ENCODE measurements at regions not wholly inside any gene's neighbourhood (a gene's known extent, or its start where the extent isn't known, plus 50 kb on each side); places are given as distances from the start of the nearest gene placed in this dataset.

DNA sequence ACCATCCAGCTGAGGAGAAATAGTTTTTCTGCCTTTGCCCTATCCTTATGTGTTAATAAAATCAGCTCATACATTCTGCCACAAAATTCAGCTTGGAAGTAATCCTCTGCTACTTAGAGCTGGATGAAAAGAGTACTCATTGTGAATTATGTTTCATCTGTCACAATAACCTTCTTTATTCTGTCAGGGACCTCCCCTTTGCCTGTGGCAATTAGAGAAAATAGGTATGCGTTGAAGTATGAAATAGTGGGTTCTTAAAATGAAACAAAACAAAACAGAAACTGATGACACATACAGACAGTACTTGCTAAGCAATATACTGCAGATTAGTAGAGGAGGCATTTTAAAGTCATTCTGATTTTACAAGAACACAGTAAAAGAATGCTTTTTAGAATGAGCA is 578.5 kb downstream of the USP25 start:
- DNase-seq (ENCODE audit: low spot score), result no peak

DNA sequence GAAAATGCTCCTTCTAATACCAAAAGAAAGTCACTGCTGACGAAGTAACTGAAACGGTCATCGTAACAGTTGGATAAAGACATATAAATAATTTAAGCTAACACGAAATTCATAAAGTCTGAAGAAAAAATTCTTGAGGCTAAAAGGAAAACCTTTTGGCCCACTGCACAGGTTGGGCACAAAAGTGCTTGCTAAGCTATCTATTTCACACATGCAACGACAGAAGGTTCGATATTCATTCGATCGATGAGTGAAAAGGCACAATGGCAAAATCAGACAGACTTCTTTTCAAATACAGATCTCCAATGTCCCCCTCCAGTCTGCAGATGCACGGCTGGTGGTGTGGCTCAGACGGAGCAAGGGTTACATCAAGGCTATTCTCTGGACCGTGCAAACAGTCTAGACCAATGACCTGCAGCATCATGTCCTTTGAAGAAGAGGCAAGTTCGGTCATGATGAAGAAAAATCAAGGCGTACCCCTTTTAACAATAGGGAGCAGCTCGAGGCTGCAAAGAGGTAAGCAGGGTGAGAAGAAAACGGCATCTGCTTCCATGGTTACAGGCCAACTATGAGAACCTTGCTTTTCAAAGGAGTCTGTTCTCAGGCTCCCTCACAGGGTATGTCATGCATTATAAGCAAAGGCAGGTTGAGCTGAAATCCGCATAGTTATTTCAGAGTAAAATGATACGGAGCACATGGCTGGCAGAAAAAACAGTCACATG is 579.6 kb downstream of the USP25 start:
- no peak for DNase-seq (ENCODE audit: low spot score)

DNA sequence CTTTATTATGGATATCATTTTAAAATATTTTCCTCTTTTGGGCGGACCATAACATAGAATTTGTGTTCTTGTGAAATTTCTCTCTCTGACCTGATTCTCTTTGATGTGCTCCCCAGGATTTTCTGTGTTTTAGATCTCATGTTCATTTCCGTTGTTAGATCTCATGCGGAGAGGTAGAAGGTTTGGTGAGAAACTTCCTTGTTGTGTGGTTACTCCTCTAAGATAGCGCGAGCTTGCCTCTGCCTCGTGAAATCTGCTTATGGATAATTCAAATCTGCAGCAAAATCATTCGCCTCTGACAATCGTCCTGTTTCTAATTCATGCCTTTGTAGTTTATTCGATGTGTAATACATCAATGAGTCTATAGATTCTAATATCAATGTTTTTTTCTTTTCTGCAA is 580.4 kb downstream of the USP25 start:
- no peak for DNase-seq (ENCODE audit: low spot score)

DNA sequence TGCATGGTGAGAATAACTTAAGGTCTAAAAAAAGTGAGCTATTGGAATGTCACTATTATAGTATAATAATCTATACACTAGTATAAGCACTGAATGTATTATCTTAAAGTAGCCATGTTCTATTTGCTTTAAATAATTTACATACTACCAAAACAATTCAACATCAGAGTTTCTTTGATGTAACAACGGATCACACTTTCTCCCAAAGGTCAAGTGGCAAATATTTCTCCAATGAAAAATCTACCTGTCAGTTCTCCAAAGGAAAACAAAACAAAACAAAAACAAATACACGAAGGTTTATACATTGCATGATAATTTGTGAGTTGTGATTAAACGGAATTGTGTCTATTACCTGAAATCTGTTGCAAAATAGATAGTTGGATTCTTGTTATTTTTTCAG is 581.4 kb downstream of the USP25 start:
- DNase-seq (ENCODE audit: low spot score), result no peak

DNA sequence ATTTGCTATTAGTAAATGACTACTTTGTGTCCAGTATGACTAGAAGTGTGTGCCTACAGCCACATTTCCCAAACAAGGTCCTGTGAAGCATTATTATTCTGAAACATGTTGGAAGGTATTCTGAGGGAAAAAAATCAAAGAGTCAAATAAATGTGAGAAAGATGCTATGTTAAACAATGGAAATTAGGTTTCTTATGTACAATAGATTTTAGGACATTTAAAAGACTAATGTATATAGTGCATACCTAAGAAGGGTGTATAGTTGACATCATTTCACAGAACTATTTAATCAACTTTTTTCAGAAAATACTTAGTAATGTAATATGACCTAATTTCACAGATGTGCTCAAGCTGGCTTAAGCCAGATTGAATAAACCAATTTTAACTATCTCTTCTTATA is 582.5 kb downstream of the USP25 start:
- no peak for DNase-seq (ENCODE audit: low spot score)

DNA sequence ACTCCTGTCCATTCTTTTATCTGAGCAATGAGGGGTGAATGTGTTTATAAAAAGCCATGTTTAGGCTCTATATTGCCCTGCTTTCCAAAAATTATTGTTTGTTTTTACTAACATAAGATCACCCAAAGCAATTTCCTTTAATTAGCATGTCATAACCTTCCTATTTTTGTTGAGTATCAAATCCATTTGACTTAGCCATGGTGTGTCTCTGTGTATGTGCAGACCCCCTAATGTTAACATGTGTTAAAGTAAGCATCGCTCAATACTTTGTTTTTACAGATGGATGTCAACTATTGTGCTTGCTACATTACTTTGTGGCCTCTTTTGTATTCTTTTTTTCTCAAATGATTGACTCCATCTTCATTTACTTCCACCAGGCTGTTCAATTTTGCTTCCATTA is 585.4 kb downstream of the USP25 start:
- no peak for DNase-seq (ENCODE audit: low spot score)

DNA sequence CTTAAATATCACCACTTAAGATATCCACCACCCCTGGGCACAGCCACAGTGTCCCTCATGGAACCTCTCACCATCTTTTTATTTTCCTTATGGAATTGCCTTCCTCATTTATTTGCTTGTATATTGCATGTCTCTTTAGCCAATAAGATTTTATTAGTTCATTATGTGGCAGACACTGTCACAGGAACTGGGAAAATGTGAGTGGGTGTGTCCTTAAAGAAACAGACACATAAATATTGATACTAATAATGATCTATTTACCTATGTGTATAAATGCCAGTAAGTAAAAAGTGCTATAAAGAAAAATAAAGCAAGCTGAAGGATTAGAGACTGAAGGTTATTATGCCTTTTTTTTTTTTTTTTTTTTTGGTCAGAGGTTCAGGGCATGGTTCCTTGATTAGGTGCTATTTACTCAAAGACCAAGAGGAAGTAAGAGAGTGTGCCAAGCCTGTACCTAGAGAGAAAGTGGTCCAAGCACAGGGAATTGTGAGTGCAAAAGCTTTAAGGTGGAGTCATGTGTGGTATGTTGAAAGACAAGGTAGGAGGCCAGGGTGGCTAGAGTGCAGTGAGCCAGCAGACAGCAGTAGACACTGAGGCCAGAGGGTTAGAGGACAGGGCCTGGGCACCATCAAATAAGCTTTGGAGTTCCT is 589.0 kb downstream of the USP25 start:
- DNase-seq (ENCODE audit: low spot score), result no peak

DNA sequence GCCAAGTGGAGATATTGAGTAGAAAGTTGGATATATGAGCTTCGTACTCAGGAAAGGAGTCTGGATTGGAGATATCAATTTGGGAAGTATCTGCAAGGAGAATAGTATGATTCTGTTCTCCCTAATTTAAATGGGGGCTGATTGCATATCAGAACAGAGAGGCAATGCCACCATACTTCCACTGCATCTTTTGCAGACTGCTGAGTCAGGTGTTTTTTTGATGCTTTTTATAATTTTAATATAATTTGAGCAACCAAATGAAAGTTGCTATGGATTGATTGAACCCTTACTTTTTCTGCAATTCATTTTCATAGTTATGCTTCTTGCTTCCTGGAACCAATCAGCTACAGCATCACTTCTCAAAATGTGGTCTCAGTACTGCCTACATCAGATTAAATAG is 590.3 kb downstream of the USP25 start:
- DNase-seq (ENCODE audit: low spot score), result no peak

DNA sequence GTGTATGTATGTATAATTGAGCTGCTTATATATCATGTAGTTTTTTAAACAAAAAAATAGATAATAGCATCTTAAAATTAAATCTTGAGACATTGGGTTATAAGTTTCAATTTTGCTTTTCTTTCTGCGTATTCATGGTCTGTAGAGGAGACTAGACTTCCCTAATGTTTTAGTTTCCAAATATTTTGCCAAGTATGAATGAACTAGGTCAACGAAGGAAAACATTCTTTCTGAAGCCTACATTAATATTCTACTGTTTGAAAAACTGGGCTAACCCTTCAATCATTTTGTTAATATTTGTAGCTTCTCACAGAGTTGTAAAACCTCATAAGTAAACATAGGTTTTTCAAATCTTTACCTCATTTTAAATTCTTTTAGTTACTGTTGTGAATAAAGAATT is 592.7 kb downstream of the USP25 start:
- no peak for DNase-seq (ENCODE audit: low spot score)

DNA sequence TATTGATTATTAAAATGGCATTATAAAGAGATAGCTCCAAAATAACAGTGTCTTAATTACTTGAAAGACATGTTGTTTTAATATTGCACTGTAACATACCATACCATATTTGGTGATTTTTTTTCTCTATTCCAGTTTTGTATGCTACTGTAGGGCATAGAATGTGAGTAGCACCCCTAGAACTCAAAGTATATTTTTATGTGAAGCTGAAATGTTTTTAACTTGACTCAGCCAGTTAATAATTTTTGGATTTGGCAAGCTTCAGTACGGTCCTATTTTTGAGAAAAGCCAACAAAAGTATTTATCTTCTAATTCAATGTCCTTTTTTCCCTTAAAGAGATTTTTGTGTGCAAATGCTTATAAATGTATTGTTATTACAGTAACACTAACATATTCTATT is 593.8 kb downstream of the USP25 start:
- DNase-seq (ENCODE audit: low spot score), result no peak

DNA sequence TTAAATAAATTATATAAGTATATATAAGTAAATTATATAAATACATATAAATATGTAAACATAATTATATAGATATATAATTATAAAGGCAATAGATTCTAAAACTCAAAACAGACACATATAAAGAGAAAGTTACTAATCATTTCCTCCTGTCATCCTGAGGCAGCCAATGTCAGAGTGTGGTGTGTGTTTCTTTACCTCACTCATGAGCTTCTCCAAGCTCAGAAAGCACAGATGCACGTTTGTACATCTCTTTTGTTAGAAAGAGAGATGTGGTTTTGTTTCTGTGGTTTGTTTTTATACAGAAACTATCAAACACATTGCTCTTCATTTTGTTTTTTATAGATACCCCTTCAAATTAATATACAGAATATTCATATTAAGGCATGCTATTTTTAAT is 594.8 kb downstream of the USP25 start:
- no peak for DNase-seq (ENCODE audit: low spot score)

DNA sequence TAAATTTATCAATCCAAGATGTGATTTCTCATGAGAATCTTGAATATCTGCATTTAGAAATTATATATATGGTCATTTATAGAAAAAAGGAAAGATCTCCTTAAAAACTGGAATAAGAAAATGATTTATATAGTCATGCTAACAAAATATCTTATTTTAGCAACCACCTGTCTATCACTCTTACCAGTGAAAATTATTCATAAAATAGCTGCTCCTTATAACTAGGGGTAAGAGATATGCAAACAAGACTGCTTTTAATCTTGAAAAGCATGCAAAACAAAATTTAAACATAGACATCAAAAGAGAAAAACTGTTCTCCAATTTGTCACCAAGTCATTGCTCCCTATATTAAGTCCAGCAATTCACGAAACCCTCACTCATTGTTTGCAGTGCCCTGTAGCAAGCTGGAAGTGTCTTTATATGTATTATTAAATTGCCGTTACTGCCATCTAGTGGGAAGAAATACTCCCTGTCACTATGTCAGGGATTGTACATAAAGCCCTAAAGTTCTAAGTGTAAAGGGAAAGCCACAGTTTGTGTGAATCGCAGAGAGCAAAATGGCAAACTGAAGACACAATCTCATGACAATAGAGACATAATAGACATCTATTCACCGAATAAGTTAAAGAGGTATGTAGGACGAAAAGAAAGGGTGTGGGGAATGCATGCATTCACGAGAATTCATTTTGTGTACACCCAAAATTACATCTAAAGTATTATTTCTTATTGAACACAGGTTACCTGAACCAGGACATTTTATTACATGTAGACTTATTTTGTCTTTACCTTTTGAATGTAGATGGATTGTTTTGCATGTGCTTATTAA is 600.5 kb downstream of the USP25 start:
- peak; percentile 81 for DNase-seq (ENCODE audit: low spot score)

DNA sequence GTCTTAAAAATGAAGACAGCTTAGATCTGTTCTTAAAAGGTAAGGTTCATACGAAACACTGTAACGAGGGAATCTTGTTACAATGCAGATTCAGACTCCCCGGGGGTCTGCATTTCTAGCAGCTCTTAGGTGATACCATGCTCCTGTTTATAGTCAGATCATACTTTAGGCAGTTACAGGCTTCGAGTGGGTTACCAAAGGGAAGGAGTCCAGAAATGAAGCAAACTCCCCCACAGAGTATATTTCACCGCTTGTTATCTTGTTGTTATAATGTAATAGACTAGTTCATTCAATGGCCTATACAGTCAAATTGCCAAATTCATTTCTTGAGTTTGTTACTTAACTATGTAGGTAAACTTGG is 601.1 kb downstream of the USP25 start:
- no peak for DNase-seq (ENCODE audit: low spot score)

DNA sequence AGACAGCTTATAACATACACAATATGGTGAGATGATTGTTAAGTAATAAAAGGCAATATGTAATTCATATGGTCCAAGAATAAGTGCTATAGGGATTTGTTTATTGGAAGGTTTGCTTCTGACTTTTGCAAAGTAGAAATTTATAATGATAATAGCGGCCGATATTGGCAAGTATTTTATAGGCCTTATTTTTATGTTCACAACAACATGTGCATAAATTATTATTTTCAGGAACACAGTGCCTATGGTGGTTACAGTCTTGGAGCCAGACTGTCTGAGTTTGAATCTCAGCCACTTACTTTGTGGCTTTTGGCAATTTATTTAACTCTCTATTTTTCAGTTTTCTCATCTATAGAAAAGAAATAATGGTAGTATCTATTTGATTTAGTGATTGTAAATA is 607.5 kb downstream of the USP25 start:
- no peak for DNase-seq (ENCODE audit: low spot score)

DNA sequence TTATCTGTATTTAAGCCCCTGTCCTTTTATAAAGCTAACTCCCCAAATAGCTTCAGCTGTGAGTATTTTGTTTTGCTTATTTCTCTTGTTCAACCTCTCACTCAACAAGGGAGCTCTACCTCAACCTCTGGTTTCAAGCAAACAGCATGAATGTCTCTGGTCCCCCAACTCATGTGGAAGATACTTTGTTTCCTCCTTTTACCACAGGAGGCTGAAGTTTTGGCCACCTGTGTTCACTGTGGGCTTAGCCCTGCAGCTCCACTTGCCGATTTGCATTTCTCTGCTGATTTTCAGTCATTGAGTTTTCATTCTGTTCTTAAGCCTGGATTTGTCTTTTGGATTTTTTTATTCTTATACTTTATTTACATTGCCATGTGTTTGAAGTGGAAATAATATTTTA is 613.1 kb downstream of the USP25 start:
- no peak for DNase-seq (ENCODE audit: low spot score)

DNA sequence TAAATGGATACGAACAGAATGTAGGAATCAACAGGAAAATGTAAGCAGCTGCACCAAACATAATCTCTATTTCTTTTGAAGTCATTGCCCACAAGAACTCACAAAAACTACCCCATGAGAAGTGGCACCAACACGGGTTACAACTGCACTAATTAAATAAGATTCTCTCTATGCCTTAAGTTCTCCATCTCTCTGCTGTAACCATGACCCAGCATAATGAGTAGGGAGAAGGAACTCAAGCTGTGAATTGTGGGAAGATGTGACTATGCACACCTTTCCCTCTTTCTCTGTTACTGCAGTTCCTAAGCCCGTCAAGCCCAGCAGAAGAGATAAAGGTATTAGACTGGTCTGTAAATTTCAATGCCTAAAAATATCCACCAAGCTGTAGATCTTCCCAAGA is 614.0 kb downstream of the USP25 start:
- no peak for DNase-seq (ENCODE audit: low spot score)

DNA sequence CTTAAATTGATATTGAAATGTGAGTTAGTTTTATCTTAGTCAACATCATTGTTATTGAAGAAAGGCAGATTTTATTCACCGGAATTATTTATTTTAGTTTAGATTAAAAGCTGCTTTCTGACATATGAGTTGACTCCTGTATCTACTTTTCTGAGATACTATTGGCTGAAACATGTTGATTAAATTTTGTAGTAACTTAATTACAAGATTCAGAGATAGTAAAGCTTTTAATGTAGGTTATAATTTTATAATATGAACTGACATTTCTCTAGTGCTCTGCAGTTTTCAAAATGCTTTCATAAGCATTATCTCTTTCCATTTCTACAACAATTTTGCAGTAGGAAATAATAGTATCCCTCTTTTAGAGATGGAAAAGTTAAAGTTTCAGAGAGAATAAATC is 616.0 kb downstream of the USP25 start:
- DNase-seq (ENCODE audit: low spot score), result no peak

DNA sequence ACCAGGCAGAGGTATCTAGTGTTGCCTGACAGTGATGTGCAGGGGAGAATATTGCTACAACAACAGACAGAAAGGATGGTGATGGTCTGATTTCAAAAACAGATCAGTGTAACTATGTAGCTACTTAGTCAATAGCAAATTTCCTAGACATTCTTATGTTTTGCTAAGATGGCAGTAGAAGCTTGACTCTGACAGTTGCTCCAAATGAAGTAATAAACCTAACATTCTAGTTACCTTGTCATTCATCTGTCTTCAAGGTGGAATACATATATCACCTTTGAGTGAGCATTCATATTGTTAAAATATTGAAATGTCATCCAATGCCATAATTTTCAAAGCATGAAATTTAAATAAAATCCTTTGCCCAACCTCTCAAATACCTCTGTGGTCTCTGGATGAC is 617.4 kb downstream of the USP25 start:
- DNase-seq (ENCODE audit: low spot score), result no peak

DNA sequence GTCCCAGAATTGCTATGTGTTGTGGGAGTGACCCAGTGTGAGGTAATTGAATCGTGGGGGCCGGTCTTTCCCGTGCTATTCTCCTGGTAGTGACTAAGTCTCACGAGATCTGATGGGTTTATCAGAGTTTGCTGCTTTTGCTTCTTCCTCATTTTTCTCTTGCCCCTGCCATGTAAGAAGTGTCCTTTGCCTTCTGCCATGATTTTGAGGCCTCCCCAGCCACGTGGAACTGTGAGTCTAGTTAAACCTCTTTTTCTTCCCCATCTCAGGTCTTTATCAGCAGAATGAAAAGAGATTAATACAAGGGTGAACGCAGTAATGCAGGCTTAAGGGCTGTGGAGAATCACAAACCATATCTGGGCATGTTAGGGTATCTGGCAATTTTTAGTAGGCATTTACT is 624.0 kb downstream of the USP25 start:
- no peak for DNase-seq (ENCODE audit: low spot score)

DNA sequence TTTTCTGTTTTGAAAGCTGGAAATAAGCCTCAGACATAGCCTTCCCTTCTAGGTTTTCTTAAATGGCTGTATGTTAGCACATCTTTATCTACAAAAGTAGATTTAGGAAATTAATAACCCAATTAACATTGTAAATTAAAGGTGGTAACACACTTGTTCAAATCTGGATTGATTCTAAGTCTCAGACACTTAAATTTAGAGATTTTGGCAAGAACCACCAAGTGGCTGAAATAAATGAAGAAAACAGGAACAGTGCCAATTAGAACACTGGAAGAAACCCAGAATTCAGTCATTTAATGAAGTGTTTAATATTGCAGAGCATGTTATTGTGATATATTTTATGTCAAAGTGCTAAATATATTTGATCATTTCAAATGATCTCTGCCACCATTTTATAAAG is 628.2 kb downstream of the USP25 start:
- no peak for DNase-seq (ENCODE audit: low spot score)

DNA sequence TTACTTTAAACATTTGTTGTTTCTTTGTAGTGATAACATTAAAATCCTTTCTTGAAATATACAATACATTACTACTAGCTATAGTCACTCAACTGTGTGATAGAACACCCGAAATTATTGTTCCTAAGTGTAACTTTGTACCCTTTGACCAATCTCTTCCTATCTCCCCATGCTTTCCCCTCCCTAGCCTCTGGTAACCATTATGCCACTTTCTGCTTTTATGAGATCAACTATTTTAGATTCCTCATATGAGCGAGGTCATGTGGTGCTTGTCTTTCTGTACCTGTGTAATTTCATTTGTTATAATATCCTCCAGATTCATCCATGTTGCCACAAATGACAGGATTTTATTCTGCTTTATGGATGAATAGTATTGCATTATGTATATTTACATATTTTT is 629.0 kb downstream of the USP25 start:
- DNase-seq (ENCODE audit: low spot score), result no peak

DNA sequence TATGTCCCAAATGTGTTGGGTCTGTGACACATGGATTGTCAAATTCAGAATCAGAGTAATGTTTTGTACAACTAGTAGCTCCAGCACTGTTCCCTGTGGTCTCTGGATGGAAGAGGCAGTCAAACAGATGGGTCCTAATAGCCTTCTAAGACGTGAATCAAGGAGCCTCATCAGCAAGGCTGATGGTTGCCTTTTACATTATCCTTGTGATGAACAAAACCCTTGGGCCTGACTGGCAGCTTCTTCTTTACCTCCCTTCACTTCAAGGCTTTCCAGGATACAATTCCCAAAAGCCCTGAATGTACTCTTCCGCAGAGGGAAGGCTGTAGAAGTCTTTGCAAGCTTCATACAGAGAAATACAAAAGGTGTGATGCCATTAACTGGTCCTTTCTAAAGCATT is 633.3 kb downstream of the USP25 start:
- no peak for DNase-seq (ENCODE audit: low spot score)

DNA sequence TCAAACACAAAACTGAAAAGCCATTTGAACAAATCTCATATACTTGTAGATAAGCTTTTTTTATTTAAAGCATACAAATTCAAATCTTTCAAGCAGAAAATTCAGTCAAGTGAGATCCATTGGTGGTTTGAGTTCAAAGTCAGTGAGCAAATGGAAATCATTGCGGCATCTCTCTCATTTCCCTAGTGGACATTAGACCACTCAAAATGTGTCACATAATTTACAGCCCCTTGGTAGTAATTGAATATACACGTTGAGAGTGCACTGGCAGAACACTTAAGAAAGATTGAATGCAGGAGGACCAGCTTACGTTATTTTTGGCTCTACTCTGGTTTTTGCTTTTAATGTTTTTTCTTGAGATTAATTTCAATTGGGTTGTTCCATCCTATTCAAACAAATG is 633.7 kb downstream of the USP25 start:
- DNase-seq (ENCODE audit: low spot score), result no peak

Measured in RKO (cell line).